ENCODE measurements at regions not wholly inside any gene's neighbourhood (a gene's known extent, or its start where the extent isn't known, plus 50 kb on each side); places are given as distances from the start of the nearest gene placed in this dataset.

DNA sequence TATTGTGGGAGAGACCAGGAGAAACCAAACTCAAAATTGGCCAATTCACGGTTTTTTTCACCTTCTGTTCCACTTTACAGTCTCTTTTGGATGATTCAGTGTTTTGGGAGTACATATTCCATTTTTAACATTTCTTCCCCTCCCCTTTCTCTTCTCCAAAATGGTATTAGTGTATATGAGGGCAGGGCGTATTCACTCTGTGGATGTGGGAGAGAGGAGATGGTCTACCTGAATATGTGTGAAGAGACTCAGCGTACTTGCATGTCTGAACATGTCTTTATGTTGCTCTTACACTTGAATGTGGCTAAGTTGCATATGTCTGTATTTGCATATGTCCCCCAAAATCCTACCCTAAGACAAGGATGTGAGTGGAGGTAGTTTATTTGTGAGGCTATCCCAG lies 291.0 kb upstream of the PPP2R3A start:
- Histone ChIP-seq H3K79me2 (no peaks in the 10 kb centered on the region), H3K4me3 (ENCODE audit: low read depth, low read length) (no peak overlapping the region), H3K4me1 (no peaks in the 10 kb centered on the region), H3K9me3 (ENCODE audit: control insufficient read depth, low read length) (no peaks in the 10 kb centered on the region), H3K36me3 (ENCODE audit: control insufficient read depth, insufficient read depth, low read length) (no peaks in the 10 kb centered on the region), H3K9ac (no peak overlapping the region), H3K27me3 (ENCODE audit: control insufficient read depth, insufficient read depth, low read length) (no peaks in the 10 kb centered on the region), H3K27ac (no peak overlapping the region), H3K4me2 (ENCODE audit: low read length) (no peak overlapping the region), H2AFZ (no peak overlapping the region)
- TF ChIP-seq CTCF (IDR thresholded peaks at IDR 0.05), result no peak

- no peak overlapping the region for H3K9ac ChIP-seq
- no peak overlapping the region for H3K27ac ChIP-seq
- peaks cover 3% of the 10 kb centered on the region for H3K36me3 ChIP-seq (ENCODE audit: control insufficient read depth, insufficient read depth, low read length)
- no peak overlapping the region for H3K4me3 ChIP-seq (ENCODE audit: low read depth, low read length)
- no peak overlapping the region for H3K4me2 ChIP-seq (ENCODE audit: low read length)
- no peak overlapping the region for H2AFZ ChIP-seq
- H3K9me3 ChIP-seq (ENCODE audit: control insufficient read depth, low read length), result no peaks in the 10 kb centered on the region
- H3K79me2 ChIP-seq, result no peaks in the 10 kb centered on the region
- TF ChIP-seq CTCF (IDR thresholded peaks at IDR 0.05), result no peak
- H3K4me1 ChIP-seq, result no peaks in the 10 kb centered on the region
- H3K27me3 ChIP-seq (ENCODE audit: control insufficient read depth, insufficient read depth, low read length), result no peaks in the 10 kb centered on the region
Measured at GRCh38 chr3:135678386-135678785, 287.1 kb upstream of the PPP2R3A start.

DNA sequence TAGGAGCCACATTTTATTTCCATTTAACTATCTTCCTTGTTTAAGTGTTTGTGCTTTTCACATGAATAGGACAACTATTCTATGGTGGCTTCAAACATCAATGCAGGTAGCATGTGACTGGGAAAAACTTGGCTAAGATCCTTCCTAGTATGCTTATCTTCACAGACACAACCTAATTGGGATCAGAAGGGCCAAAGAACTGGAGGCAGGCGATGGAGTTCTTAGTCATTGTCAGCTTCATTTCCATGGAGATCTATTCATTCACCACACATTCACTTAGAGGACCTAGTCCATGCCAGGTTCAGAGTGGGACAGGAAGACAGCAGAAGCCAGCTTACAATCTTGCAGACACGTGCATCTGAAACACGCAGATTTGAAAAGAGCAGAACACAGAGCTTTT lies 277.5 kb upstream of the PPP2R3A start:
- H3K9ac ChIP-seq, result no peak overlapping the region
- H3K36me3 ChIP-seq (ENCODE audit: control insufficient read depth, insufficient read depth, low read length), result peaks cover under 1% of the 10 kb centered on the region
- no peak for TF ChIP-seq CTCF (IDR thresholded peaks at IDR 0.05)
- H3K79me2 ChIP-seq, result no peaks in the 10 kb centered on the region
- no peaks in the 10 kb centered on the region for H3K27me3 ChIP-seq (ENCODE audit: control insufficient read depth, insufficient read depth, low read length)
- no peak overlapping the region for H2AFZ ChIP-seq
- no peak overlapping the region for H3K4me2 ChIP-seq (ENCODE audit: low read length)
- no peak overlapping the region for H3K4me3 ChIP-seq (ENCODE audit: low read depth, low read length)
- no peaks in the 10 kb centered on the region for H3K4me1 ChIP-seq
- no peaks in the 10 kb centered on the region for H3K9me3 ChIP-seq (ENCODE audit: control insufficient read depth, low read length)
- no peak overlapping the region for H3K27ac ChIP-seq

DNA sequence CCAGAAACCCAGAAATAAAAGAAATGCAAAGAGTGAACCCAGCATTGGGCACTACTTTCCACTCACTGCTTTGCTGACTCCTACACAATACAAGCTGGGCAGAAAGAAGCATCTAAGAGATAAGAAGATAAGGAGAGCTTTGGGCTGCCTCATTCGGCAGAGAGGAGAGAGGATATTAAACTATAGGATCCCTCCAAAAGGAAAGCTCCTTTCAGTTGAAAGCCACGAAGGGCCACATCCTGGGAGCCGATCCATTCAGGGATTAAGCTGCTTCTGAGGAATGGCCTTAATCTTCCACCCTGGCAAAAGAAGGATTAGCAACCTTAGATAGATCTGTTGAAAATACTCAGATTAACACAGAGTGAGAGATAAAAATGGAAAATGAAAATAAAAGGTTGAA lies 274.9 kb upstream of the PPP2R3A start:
- H3K4me3 ChIP-seq (ENCODE audit: low read depth, low read length), result no peak overlapping the region
- TF ChIP-seq CTCF (IDR thresholded peaks at IDR 0.05), result no peak
- no peaks in the 10 kb centered on the region for H3K27me3 ChIP-seq (ENCODE audit: control insufficient read depth, insufficient read depth, low read length)
- H3K27ac ChIP-seq, result no peak overlapping the region
- no peaks in the 10 kb centered on the region for H3K9me3 ChIP-seq (ENCODE audit: control insufficient read depth, low read length)
- H3K36me3 ChIP-seq (ENCODE audit: control insufficient read depth, insufficient read depth, low read length), result no peaks in the 10 kb centered on the region
- no peaks in the 10 kb centered on the region for H3K4me1 ChIP-seq
- H2AFZ ChIP-seq, result no peak overlapping the region
- H3K4me2 ChIP-seq (ENCODE audit: low read length), result no peak overlapping the region
- H3K9ac ChIP-seq, result no peak overlapping the region
- no peaks in the 10 kb centered on the region for H3K79me2 ChIP-seq

- Histone ChIP-seq H3K79me2 (no peaks in the 10 kb centered on the region), H3K4me1 (no peaks in the 10 kb centered on the region), H3K4me3 (ENCODE audit: low read depth, low read length) (no peak overlapping the region), H3K9me3 (ENCODE audit: control insufficient read depth, low read length) (no peaks in the 10 kb centered on the region), H3K4me2 (ENCODE audit: low read length) (no peak overlapping the region), H2AFZ (no peak overlapping the region), H3K36me3 (ENCODE audit: control insufficient read depth, insufficient read depth, low read length) (no peaks in the 10 kb centered on the region), H3K27ac (no peak overlapping the region), H3K27me3 (ENCODE audit: control insufficient read depth, insufficient read depth, low read length) (no peaks in the 10 kb centered on the region), H3K9ac (no peak overlapping the region)
- TF ChIP-seq CTCF (IDR thresholded peaks at IDR 0.05), result no peak
Measured at GRCh38 chr3:135691240-135691639, 274.3 kb upstream of the PPP2R3A start.

Measured in parathyroid adenoma (tissue), 2 donors.